NT2/D1 (cell line): ENCODE measurements at regions not wholly inside any gene's neighbourhood (a gene's known extent, or its start where the extent isn't known, plus 50 kb on each side); places are given as distances from the start of the nearest gene placed in this dataset.

Experiments
- SUZ12 ChIP-seq: IDR thresholded peaks from 2 replicates; pipeline ENCODE4 v1.6.1; 2011; ENCODE audit not compliant: insufficient read length, insufficient read depth; ENCODE audit errors: extremely low read depth
- YY1 ChIP-seq: IDR thresholded peaks from 2 replicates; pipeline ENCODE4 v1.6.1; 2011; ENCODE audit not compliant: insufficient read length, insufficient read depth
- ZNF274 ChIP-seq: IDR thresholded peaks from 2 replicates; pipeline ENCODE4 v1.6.1; 2011; ENCODE audit warnings: mild to moderate bottlenecking, low read depth, low read length

- no peak for TF ChIP-seq SUZ12
- TF ChIP-seq ZNF274: no peak
- TF ChIP-seq YY1: no peak
Measured at GRCh38 chr10:129277841-129278240, 189.2 kb upstream of the MGMT start.
